Endothelial cell of umbilical vein (primary cell): ENCODE measurements at regions not wholly inside any gene's neighbourhood (a gene's known extent, or its start where the extent isn't known, plus 50 kb on each side); places are given as distances from the start of the nearest gene placed in this dataset.

ENCODE experiments used
- MYC ChIP-seq: IDR thresholded peaks from one replicate; pipeline ENCODE4 v1.6.1; 2011; ENCODE audit warnings: mild to moderate bottlenecking, low read depth, low read length
- POLR2A ChIP-seq: IDR thresholded peaks from 2 replicates; pipeline ENCODE4 v1.6.1; 2012; ENCODE audit warnings: low read depth, mild to moderate bottlenecking, control low read depth, low read length
- TF ChIP-seq, protein P1 (sequence below), 2 donors: IDR thresholded peaks; 1 replicate in 1 of 2; 2 replicates in 1 of 2; pipeline ENCODE4 v1.5.1; 2011; ENCODE audit warnings: low read length in 2 of 2, mild to moderate bottlenecking in 2 of 2, moderate library complexity in 2 of 2, control low read depth in 1 of 2, inconsistent platforms in 1 of 2, low read depth in 1 of 2; ENCODE audit not compliant: insufficient read depth in 1 of 2; ENCODE audit errors: extremely low read depth in 1 of 2

- TF ChIP-seq, protein P1, sequence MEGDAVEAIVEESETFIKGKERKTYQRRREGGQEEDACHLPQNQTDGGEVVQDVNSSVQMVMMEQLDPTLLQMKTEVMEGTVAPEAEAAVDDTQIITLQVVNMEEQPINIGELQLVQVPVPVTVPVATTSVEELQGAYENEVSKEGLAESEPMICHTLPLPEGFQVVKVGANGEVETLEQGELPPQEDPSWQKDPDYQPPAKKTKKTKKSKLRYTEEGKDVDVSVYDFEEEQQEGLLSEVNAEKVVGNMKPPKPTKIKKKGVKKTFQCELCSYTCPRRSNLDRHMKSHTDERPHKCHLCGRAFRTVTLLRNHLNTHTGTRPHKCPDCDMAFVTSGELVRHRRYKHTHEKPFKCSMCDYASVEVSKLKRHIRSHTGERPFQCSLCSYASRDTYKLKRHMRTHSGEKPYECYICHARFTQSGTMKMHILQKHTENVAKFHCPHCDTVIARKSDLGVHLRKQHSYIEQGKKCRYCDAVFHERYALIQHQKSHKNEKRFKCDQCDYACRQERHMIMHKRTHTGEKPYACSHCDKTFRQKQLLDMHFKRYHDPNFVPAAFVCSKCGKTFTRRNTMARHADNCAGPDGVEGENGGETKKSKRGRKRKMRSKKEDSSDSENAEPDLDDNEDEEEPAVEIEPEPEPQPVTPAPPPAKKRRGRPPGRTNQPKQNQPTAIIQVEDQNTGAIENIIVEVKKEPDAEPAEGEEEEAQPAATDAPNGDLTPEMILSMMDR (IDR thresholded peaks at IDR 0.05; ENCODE audit: extremely low read depth in 1 of 2, insufficient read depth in 1 of 2, low read depth in 1 of 2, low read length in 2 of 2) = no peak
- TF ChIP-seq MYC (no peak), POLR2A (no peak)
Observed at GRCh38 chr5:18311266-18311665, 677.0 kb downstream of the TAF11L14 start.
